CD4-positive, alpha-beta memory T cell (primary cell): ENCODE measurements at regions not wholly inside any gene's neighbourhood (a gene's known extent, or its start where the extent isn't known, plus 50 kb on each side); places are given as distances from the start of the nearest gene placed in this dataset.

Source experiments
- CTCF ChIA-PET: fragments of 350-600 bp; sonication (Branson Sonifier 250); formaldehyde crosslinking; loops from one replicate; lab custom pipeline; 2021; ENCODE audit warnings: inconsistent platforms; ENCODE audit not compliant: partially characterized antibody; lab: Charles Lee
- POLR2A ChIA-PET: fragments of 350-600 bp; sonication (Branson Sonifier 250); formaldehyde crosslinking; loops from one replicate; lab custom pipeline; 2021; ENCODE audit not compliant: partially characterized antibody; lab: Charles Lee
- DNase-seq, 5 donors: peaks; one replicate each; pipeline versions ENCODE4 v3.0.0 to v3.0.0-alpha.2; 2020 to 2022; ENCODE audit warnings: mixed read lengths in 1 of 5
- H3K27ac ChIP-seq: one replicate; pipeline ENCODE4 v1.7.0; 2013; ENCODE audit warnings: low read depth, low read length
- H3K27me3 ChIP-seq: 2 replicates; pipeline ENCODE4 v1.7.0; 2013; ENCODE audit warnings: mild to moderate bottlenecking, low read length, moderate library complexity; ENCODE audit not compliant: insufficient read depth
- H3K36me3 ChIP-seq: 2 replicates; pipeline ENCODE4 v1.7.0; 2013; ENCODE audit warnings: mild to moderate bottlenecking, low read length, moderate library complexity; ENCODE audit not compliant: insufficient read depth
- H3K4me1 ChIP-seq: 2 replicates; pipeline ENCODE4 v1.7.0; 2013; ENCODE audit warnings: mild to moderate bottlenecking, low read length, moderate library complexity; ENCODE audit not compliant: insufficient read depth
- H3K4me3 ChIP-seq, 2 donors: one replicate each; pipeline ENCODE4 v1.7.0; 2013; ENCODE audit warnings: low read length in 2 of 2, mild to moderate bottlenecking in 1 of 2
- H3K9me3 ChIP-seq, 2 donors: one replicate each; pipeline ENCODE4 v1.7.0; 2013; ENCODE audit warnings: low read length in 2 of 2, control low read depth in 1 of 2; ENCODE audit not compliant: control insufficient read depth in 1 of 2
- H3K27ac Mint-ChIP-seq, 7 donors: one replicate each; pipeline ENCODE4 v1.8.0; 2020 to 2021; ENCODE audit warnings: mixed read lengths in 7 of 7, mild to moderate bottlenecking in 6 of 7, inconsistent platforms in 3 of 7, moderate library complexity in 3 of 7
- H3K27me3 Mint-ChIP-seq, 2 donors: one replicate each; pipeline ENCODE4 v1.8.0; 2020 to 2021; ENCODE audit warnings: mixed read lengths in 2 of 2
- H3K36me3 Mint-ChIP-seq, 2 donors: one replicate each; pipeline ENCODE4 v1.8.0; 2020 to 2021; ENCODE audit warnings: mixed read lengths in 2 of 2, inconsistent platforms in 1 of 2, mild to moderate bottlenecking in 1 of 2
- H3K4me1 Mint-ChIP-seq, 4 donors: one replicate each; pipeline ENCODE4 v1.8.0; 2020 to 2021; ENCODE audit warnings: mixed read lengths in 4 of 4, mild to moderate bottlenecking in 1 of 4
- H3K4me3 Mint-ChIP-seq, 8 donors: one replicate each; pipeline ENCODE4 v1.8.0; 2020 to 2021; ENCODE audit warnings: mixed read lengths in 8 of 8, mild to moderate bottlenecking in 7 of 8, moderate library complexity in 6 of 8, inconsistent platforms in 3 of 8
- H3K9me3 Mint-ChIP-seq, 8 donors: one replicate each; pipeline ENCODE4 v1.8.0; 2020 to 2021; ENCODE audit warnings: mixed read lengths in 8 of 8, mild to moderate bottlenecking in 5 of 8, inconsistent platforms in 3 of 8, moderate library complexity in 1 of 8
- intact Hi-C: fragments of 100-400 bp; cut with micrococcal nuclease; formaldehyde crosslinking; loops from one replicate; pipeline ENCODE4 v1.15.1; 2023

- Mint-ChIP-seq H3K4me3 (no peak overlapping the region), H3K27ac (no peak overlapping the region), H3K9me3 (peaks cover 2 to 25% (median 6%) of the 10 kb centered on the region in 8 donors), H3K36me3 (no peaks in the 10 kb centered on the region), H3K27me3 (no peaks in the 10 kb centered on the region), H3K4me1 (no peaks in the 10 kb centered on the region)
- Histone ChIP-seq H3K4me1 (no peaks in the 10 kb centered on the region), H3K4me3 (no peak overlapping the region), H3K27ac (no peak overlapping the region), H3K27me3 (no peaks in the 10 kb centered on the region), H3K9me3 (no peaks in the 10 kb centered on the region), H3K36me3 (no peaks in the 10 kb centered on the region)
- intact Hi-C loops, result no loop called here
- POLR2A ChIA-PET, result no interaction called here
- CTCF ChIA-PET, result no interaction called here
- DNase-seq, result no peak
Observed at GRCh38 chr5:60148366-60148765, 254.8 kb upstream of the PDE4D start.

GRCh38 chr5:60147791-60148190 is 254.3 kb upstream of the PDE4D start:
- Mint-ChIP-seq H3K27ac (no peak overlapping the region), H3K27me3 (no peaks in the 10 kb centered on the region), H3K4me1 (no peaks in the 10 kb centered on the region), H3K36me3 (no peaks in the 10 kb centered on the region), H3K9me3 (peaks cover 2 to 24% (median 6%) of the 10 kb centered on the region in 8 donors), H3K4me3 (no peak overlapping the region)
- Histone ChIP-seq H3K36me3 (no peaks in the 10 kb centered on the region), H3K27ac (no peak overlapping the region), H3K27me3 (no peaks in the 10 kb centered on the region), H3K4me1 (no peaks in the 10 kb centered on the region), H3K4me3 (no peak overlapping the region), H3K9me3 (no peaks in the 10 kb centered on the region)
- ChIA-PET CTCF (no interaction called here), POLR2A (no interaction called here)
- DNase-seq, result no peak
- intact Hi-C loops, result no loop called here

GRCh38 chr5:60143942-60144549 is 250.5 kb upstream of the PDE4D start:
- Histone ChIP-seq H3K4me3 (no peak overlapping the region), H3K27me3 (no peaks in the 10 kb centered on the region), H3K4me1 (no peaks in the 10 kb centered on the region), H3K36me3 (no peaks in the 10 kb centered on the region), H3K27ac (no peak overlapping the region), H3K9me3 (no peaks in the 10 kb centered on the region)
- H3K27me3 Mint-ChIP-seq, result no peaks in the 10 kb centered on the region
- H3K9me3 Mint-ChIP-seq, result peaks cover 0 to 8% (median 5%) of the 10 kb centered on the region in 8 donors
- no peak overlapping the region for H3K27ac Mint-ChIP-seq
- no peaks in the 10 kb centered on the region for H3K4me1 Mint-ChIP-seq
- H3K4me3 Mint-ChIP-seq, result no peak overlapping the region
- no peaks in the 10 kb centered on the region for H3K36me3 Mint-ChIP-seq
- intact Hi-C loops, result no loop called here
- ChIA-PET POLR2A (no interaction called here), CTCF (no interaction called here)
- DNase-seq, result no peak

GRCh38 chr5:60141119-60141518 is 247.6 kb upstream of the PDE4D start:
- intact Hi-C loops, result no loop called here
- peaks cover 0 to 7% (median 3%) of the 10 kb centered on the region in 8 donors for H3K9me3 Mint-ChIP-seq
- H3K4me3 Mint-ChIP-seq, result no peak overlapping the region
- Histone ChIP-seq H3K9me3 (no peaks in the 10 kb centered on the region), H3K27me3 (no peaks in the 10 kb centered on the region), H3K36me3 (no peaks in the 10 kb centered on the region), H3K4me1 (no peaks in the 10 kb centered on the region), H3K4me3 (no peak overlapping the region), H3K27ac (no peak overlapping the region)
- CTCF ChIA-PET, result no interaction called here
- H3K27ac Mint-ChIP-seq, result no peak overlapping the region
- H3K4me1 Mint-ChIP-seq, result no peaks in the 10 kb centered on the region
- H3K36me3 Mint-ChIP-seq, result no peaks in the 10 kb centered on the region
- no peak for DNase-seq
- H3K27me3 Mint-ChIP-seq, result no peaks in the 10 kb centered on the region
- POLR2A ChIA-PET, result no interaction called here

- Mint-ChIP-seq H3K36me3 (no peaks in the 10 kb centered on the region), H3K4me3 (no peak overlapping the region), H3K27me3 (no peaks in the 10 kb centered on the region), H3K4me1 (no peaks in the 10 kb centered on the region), H3K27ac (no peak overlapping the region), H3K9me3 (peaks cover 0 to 4% (median 0%) of the 10 kb centered on the region in 8 donors)
- H3K4me1 ChIP-seq, result no peaks in the 10 kb centered on the region
- no peak overlapping the region for H3K4me3 ChIP-seq
- intact Hi-C loops, result no loop called here
- H3K27me3 ChIP-seq, result no peaks in the 10 kb centered on the region
- H3K9me3 ChIP-seq, result no peaks in the 10 kb centered on the region
- DNase-seq, result no peak
- no peaks in the 10 kb centered on the region for H3K36me3 ChIP-seq
- ChIA-PET POLR2A (no interaction called here), CTCF (no interaction called here)
- no peak overlapping the region for H3K27ac ChIP-seq
Observed at GRCh38 chr5:60136841-60137240, 243.3 kb upstream of the PDE4D start.

DNA sequence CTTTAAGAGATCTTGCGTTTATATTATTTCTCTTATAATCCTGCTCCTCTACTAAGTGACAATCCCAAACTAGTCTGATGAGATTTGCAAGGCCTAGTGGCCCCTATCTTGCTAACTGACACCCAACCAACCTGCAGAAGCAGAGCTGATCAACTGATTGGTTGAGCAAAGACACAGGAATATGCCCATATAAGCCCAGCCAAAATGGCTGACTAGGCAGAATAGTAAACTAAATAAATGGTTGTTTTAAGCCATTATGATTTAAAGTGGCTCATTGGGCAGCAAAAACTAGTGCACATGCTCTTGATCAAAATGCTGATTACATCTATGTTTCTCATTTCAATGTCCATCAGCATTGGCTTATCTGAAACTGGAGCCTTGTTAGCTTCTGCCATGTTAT is 238.0 kb upstream of the PDE4D start:
- H3K27me3 Mint-ChIP-seq, result no peaks in the 10 kb centered on the region
- Histone ChIP-seq H3K9me3 (no peaks in the 10 kb centered on the region), H3K27ac (no peak overlapping the region), H3K36me3 (no peaks in the 10 kb centered on the region), H3K4me1 (no peaks in the 10 kb centered on the region), H3K4me3 (no peak overlapping the region), H3K27me3 (no peaks in the 10 kb centered on the region)
- CTCF ChIA-PET, result no interaction called here
- POLR2A ChIA-PET, result no interaction called here
- no peak for DNase-seq
- H3K4me1 Mint-ChIP-seq, result no peaks in the 10 kb centered on the region
- peaks cover 0 to 4% (median 2%) of the 10 kb centered on the region in 8 donors for H3K9me3 Mint-ChIP-seq
- intact Hi-C loops, result no loop called here
- no peak overlapping the region for H3K4me3 Mint-ChIP-seq
- H3K36me3 Mint-ChIP-seq, result no peaks in the 10 kb centered on the region
- H3K27ac Mint-ChIP-seq, result no peak overlapping the region

DNA sequence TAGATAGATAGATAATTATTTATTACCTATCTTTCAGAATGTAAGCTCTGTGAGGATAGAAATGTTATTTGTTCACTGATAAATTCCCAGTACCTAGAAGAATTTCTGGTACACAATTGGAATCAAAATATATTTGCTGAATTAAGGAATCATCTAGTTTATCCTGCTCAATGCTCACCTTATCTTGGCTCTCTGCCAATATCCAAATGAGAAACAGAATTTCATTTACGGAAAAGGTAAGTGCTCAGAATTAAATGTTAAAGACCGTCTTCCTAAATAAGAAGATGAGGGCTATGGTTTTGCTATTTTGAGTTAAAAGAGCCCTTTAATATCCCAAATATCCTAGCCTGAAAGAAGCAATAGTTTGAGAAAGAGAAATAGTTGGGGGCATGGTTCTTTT is 232.1 kb upstream of the PDE4D start:
- H3K36me3 Mint-ChIP-seq, result no peaks in the 10 kb centered on the region
- H3K4me1 Mint-ChIP-seq, result no peaks in the 10 kb centered on the region
- H3K27ac Mint-ChIP-seq, result no peak overlapping the region
- POLR2A ChIA-PET, result no interaction called here
- intact Hi-C loops, result no loop called here
- Histone ChIP-seq H3K27me3 (no peaks in the 10 kb centered on the region), H3K36me3 (no peaks in the 10 kb centered on the region), H3K9me3 (no peaks in the 10 kb centered on the region), H3K4me3 (no peak overlapping the region), H3K4me1 (no peaks in the 10 kb centered on the region), H3K27ac (no peak overlapping the region)
- no peak overlapping the region for H3K4me3 Mint-ChIP-seq
- CTCF ChIA-PET, result no interaction called here
- no peaks in the 10 kb centered on the region for H3K27me3 Mint-ChIP-seq
- DNase-seq, result no peak
- peaks cover 0 to 18% (median 2%) of the 10 kb centered on the region in 8 donors for H3K9me3 Mint-ChIP-seq
